HG03521 (cell line): ENCODE measurements at regions not wholly inside any gene's neighbourhood (a gene's known extent, or its start where the extent isn't known, plus 50 kb on each side); places are given as distances from the start of the nearest gene placed in this dataset.
A peak's percentile ranks its signal among the peaks of the same experiment; 100 is the strongest.

Source experiments
- ATAC-seq: cut with Tn5 transposase; IDR thresholded peaks from one replicate; pipeline ENCODE4 v1.9.1; 2021; ENCODE audit warnings: mild to moderate bottlenecking, moderate library complexity; ENCODE audit not compliant: unreplicated experiment

DNA sequence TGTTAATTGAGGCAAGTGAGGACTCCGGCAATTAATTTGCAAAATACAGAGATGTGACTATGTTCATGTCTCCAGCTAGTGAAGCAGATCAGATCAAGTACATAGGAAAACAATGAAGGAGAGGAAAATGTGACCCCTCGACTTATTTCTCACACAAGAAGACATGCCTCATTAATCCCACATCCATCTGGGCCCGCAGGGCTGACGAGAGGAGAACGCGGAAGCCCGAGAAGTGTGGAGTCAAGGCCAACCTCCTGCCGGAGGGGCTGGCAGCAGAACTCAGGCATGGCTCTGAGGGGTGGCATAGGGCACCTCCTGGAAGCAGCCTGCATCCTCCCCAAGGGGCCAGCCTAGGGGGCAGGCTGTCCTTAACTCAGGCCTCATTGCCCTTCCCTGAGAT, 54.4 kb downstream of the ZNF503 start:
- no peak for ATAC-seq

DNA sequence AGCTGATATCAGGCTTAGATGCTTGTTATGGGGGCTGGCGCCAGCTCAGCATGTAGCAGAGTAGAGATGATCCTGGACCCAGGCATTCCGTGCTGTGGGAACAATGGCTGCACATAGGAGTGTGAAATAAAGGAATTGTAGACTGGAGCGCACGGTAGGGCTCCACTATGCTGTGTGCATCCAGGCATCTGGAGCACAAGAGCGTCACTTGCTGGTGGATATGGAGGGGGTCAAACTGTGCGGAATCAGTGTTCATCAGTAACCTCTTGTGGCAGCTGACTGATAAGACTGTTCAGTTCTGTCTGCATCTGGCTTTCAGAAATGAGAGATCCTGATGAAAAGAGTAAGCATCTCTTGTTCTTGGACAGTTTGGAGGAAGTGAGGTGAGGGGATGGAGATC, 55.8 kb downstream of the ZNF503 start:
- no peak for ATAC-seq

DNA sequence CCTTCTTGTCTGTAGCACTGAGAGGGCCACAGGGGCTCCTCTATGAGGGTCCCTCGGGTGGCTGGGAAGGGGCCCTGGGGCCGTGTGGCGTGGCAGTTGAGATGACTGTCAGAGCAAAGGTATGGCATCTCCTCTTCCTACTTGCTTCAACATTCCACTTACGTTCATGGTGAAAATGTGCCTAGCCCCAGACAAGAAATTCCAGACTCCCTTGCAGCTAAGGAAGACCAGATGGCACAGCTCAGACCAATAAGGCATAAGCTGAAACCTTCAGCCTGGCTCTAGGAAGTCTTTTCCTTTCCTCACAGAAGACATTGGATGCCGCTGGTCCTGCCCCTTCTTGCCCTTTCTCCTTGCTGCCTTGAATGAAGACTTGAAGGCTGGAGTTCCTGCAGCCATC, 57.4 kb downstream of the ZNF503 start:
- no peak for ATAC-seq

DNA sequence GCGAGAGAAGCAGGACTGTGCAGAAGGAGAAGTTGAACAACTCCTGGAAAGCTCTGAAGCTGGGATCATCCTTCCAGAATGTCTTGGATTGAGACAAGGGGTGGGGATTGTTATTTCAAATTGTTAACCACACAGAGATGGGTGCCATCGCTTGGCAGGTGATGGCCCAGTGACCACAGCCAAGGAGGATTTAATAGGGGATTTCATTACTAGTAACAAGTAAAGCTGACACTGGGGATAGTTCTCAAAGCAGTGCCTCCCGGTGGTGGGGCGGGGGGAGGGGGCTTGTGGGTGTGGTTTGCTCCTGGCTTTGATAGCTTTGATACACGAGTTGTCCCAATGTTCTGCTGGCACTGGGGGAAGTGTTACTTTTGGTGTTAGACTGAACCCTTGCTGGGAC, 59.2 kb downstream of the ZNF503 start:
- no peak for ATAC-seq

DNA sequence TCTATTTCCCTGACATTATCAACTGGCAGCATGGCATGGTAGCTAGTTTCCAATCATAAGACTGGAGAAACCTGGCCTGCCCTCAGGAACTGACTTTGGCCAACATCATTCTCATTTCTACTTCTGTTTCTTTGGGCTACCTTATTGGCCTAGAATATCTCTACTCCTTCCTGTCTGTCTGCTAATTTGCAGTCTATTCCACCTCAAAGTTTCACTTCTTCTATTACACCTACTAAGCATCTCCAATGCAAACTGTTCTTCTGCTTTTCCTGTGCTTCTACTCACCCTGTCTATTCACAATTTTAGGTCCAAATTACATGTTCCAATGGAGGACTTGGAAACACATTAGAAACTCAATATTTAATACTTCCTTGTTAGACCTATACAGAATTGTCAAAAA, 65.6 kb downstream of the ZNF503 start:
- ATAC-seq: peak; percentile 99

DNA sequence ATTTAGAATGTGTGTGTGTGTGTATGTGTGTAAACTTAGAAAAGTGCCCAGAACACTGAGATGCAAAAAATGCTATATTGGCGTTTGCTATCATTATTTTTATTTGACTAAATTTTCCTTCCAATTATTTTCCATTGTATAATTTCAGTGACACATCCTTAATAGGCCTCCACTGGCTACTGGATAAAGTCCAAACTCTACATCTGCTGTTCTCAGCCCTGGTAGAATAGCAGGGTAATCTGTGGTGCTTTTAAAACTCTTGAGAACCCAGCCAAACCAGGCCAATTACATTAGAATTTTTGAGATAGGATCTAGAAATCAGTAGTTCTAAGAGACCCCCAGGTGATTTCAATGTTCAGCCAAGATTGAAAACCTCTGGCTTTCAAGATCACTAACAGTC, 66.4 kb downstream of the ZNF503 start:
- no peak for ATAC-seq

DNA sequence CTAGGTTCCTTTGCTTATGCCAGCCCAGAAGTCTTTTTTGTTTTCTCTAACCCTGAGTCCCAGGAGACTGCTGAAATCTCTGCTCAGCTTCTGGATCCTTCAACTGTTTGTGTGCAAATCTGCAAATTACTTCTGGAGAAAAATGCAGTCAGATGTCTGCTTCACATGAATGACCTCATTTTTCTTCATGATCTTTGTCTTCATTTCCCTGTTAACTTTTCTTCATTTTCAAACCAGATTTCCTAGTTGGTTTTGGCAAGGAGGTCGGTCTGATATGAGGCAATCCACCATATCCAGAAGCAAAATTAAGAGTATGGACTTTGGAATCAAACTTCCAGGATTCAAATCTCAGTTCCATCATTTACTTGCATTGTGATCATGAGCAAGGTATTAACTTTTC, 66.8 kb downstream of the ZNF503 start:
- ATAC-seq: no peak

DNA sequence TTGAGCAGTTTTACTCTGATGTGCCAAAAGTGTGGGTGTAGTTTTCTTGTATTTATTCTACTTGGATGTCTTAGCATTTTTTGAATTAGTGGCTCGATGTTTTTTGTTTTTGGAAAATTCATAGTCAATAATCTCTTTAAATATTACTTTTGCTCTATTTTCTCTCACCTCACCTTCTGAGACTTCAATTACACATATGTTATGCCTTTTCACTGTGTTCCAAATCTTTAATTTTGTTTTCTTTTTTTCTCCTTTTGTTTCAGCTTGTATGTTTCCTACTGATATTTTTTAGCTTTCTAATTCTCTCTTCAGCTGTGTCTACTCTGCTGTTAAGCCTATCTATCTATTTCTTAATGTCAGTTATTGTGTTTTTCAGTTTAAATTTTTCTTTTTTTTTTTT, 69.5 kb downstream of the ZNF503 start:
- ATAC-seq: no peak

DNA sequence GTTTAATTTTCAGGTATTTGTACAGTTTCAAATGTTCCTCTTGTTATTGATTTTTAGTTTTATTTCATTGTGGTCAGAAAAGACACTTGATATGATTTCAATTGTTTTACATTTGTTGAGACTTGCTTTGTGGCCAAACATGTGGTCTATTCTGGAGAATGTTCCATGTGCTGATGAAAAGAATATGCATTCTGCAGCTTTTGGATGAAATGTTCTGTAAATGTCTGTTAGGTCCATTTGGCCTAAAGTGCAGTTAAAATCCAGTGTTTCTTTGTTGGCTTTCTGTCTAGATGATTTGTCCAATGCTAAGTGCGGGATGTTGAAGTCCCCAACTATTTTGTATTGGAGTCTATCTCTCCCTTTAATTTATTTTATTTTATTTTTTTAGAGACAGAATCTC, 70.5 kb downstream of the ZNF503 start:
- no peak for ATAC-seq

DNA sequence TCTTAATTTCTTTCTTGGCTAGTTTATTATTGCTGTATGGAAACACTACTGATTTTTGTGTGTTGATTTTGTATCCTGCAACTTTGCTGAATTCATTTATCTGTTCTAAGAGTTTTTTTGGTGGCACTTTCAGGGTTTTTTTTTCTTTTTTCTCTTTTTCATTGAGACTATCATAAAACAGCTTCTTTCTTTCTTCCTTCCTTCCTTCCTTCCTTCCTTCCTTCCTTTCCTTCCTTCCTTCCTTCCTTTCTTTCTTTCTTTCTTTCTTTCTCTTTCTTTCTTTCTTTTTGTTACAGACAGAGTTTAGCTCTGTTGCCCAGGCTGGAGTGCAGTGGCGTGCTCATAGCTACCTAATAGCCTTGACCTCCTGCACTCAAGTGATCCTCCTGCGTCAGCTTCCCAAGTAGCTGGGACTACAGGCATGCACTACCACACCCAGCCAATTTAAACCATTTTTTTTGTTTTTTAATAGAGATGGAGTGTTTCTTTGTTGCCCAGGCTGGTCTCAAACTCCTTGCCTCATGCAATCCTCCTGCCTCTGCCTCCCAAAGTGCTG, 72.3 kb downstream of the ZNF503 start:
- no peak for ATAC-seq

DNA sequence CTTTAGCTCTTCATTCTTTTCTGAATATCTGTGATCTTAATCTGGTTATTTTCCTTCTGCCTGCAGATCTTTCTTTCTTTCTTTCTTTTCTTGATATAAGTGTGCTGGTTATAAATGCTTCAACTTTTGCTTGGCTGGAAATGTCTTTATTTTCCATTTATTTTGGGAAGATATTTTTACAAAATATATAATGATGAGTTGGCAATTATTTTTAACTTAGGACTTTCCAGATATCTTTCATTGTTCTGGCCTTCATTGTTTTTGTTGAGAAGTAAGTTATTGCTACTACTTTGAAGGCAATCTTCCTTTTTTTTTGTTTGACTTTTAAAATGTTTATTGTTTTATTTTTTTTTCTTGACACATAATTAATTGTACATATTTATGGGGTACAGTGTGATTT, 75.3 kb downstream of the ZNF503 start:
- no peak for ATAC-seq

DNA sequence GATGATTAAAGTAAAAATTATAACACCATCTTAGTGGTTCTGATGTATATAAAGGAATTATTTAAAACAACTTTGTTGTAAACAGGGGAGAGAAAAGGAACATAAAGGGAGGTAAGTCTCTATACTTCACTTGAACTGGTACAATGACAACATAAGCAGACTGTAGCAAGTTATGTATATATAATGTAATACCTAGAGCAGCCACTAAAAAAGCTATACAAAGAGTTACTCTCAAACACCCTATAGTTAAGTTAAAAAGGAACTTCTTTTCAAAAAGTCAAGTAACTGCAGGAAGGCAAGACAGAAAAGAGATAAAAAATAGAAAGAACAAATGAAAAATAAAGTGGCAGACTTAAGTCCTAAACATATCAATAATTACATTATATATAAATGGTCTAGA, 82.3 kb downstream of the ZNF503 start:
- no peak for ATAC-seq

DNA sequence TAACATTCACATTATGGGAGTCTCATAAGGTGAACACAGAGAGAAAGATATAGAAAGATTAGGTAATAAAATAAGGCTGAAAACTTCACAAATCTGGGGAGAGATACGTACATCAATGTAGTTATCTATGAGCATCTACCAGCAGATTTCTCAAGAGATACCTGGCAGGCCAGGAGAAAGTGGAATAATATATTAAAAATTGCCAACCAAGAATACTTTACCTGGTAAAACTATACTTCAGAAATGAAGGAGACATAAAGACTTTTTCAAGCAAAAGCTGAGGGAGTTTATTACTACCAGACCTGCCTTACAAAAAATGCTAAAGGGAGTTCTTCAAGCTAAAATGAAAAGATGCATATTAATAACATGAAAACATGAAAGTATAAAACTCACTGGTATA, 78.8 kb upstream of the COMTD1 start:
- no peak for ATAC-seq

DNA sequence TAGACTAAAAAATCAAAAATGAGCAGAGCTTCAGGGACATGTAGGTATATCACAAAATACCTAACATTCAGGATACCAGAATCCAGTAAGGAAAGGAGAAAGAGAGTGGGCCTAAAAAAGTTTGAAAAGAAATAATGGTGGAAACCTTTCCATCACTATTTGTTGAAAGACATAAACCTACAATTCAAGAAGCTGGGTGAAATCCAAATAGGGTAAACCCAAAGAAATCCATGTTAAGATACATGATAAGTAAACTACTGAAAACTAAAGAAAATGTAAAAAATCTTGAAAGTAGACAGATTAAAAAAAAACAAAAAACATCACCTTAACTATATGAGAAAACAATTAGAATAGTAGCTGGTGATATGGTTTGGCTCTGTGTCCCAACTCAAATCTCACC, 76.7 kb upstream of the COMTD1 start:
- ATAC-seq: no peak

DNA sequence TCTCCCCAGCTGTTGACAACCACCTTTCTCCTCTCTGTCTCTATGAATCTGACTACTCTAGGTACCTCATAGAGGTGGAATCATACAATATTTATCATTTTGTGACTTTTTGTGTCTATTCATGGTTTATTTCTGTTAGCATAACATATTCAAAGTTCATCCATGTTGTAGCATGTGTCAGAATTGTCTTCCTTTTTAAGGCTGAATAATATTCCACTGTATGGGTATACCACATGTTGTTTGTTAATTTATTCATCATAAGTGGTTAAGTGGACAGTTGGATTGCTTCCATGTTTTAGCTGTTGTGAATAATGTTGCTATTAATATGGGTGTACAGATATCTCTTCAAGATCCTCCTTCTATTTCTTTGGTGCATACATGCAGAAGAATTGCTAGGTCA, 69.9 kb upstream of the COMTD1 start:
- no peak for ATAC-seq

DNA sequence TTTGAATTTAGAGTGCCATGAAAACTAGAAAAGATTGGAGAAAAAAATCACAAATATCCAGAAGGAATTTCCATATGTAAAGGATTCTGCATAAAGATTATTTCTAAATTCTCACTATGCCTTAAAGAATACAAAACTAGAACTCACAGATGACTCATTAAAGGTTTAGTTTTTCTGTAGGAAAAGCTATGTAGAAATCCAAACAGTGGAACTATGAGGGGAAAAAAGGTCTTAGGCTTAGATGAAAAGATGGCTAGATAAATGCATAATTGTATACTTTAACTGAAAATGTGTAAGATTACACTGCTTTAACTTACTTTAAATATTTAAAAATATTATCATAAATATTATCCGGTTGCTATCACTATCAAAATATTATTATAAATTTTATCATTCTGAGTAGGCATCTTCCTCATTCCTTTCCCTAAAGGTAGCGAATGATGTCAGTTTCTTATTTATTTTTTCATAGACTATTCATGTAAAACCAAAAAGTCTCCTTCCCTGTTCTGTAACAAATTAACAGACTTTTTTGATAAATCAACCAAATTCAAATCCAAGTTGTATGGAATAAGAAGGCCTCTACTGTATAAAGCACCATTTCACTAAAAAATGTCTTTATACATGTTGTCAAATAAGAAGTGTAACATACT, 69.1 kb upstream of the COMTD1 start:
- no peak for ATAC-seq

DNA sequence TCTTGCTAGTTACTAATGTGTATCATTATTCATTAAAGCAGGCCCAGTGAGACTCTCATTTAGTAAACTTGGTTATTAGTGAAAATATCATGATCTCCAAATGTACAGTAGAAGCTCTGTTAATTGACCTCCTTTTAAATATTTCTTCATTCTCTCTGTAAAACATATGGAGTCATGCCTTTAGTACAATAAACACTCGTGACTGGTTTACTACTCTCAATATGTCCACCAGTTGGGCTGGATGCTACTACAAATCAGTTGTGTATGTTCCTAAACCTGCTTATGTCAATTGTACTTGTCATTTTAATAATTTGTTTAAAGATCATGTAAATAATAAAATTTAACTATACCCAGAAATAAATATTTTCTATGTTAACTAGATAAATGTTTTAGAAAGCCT, 68.6 kb upstream of the COMTD1 start:
- ATAC-seq: no peak

DNA sequence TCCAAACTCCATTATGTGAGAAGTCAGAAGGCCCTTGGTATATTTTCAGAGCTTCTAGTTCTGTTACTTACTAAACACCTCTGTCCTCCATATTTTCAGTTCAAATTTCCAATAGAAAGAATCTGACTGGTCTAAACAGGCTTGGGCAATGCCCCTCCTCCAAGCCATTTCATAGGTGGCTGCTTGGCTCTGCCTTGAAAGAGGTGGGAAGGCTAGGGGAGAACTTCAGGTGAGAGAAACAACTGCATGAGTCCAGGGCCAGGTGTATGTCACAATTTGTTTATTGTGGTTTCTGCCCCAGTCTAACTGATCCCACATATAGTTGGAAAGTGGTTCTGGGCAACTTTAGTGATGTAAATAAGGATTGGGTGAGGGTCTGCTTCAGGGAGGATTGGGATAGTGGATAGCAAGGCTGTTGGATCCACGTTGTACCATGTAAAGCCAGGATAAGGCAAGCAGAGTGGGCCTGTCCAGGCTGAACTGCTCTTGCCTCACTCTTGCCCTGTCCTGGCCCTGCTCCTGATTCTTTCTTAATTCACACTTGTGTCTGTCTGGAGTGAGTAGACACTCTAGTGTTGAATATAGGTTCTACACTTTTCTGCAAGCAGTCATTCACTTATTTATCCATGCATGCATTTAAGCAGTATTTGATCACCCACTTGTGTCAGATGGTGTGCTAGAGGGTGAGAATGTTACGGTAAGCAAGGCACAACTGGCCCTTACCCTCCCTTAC, 67.5 kb upstream of the COMTD1 start:
- no peak for ATAC-seq

DNA sequence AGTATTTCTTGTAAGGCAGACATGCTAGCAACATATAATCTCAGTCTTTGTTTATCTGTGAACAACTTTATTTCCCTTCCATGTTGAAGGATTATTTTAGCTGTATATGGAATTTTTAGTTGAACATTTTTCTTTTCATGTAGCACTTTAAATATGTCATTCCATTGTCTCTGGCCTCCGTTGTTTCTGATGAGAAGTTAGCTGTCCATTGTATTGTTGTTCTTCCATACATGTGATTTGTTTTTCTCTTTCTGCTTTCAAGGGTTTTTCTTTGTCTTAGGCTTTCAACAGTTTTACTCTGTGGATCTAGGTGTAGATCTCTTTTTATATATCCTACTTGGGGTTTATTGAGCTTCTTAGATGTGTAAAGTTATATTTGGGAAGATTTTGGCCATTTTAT, 66.3 kb upstream of the COMTD1 start:
- no peak for ATAC-seq

DNA sequence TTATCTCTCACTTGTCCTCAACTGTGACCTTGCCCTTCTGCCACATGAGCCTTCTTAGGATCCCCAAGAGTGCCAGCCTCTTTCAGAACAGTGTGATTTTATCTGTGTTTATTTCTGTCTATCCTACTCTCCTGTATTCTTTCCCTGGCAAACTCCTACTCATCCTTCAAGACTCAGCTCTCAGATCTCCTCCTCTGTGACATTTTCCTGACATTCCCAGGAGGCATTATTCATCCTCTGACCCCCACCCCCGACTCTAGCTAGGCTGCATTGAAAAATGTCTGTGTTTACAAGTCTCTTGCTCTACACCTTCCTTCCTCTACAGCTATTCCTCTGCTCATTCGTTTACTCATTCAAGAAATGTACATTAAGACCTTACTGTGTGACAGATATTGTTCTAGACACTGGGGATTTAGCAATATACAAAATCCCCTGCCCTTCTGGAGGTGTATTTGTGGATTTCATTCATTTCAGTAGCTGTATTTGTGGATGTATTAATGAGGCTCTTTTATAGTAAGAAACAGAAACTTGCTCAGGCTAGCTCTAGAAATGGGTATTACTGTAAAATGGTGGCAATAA, 61.4 kb upstream of the COMTD1 start:
- no peak for ATAC-seq

DNA sequence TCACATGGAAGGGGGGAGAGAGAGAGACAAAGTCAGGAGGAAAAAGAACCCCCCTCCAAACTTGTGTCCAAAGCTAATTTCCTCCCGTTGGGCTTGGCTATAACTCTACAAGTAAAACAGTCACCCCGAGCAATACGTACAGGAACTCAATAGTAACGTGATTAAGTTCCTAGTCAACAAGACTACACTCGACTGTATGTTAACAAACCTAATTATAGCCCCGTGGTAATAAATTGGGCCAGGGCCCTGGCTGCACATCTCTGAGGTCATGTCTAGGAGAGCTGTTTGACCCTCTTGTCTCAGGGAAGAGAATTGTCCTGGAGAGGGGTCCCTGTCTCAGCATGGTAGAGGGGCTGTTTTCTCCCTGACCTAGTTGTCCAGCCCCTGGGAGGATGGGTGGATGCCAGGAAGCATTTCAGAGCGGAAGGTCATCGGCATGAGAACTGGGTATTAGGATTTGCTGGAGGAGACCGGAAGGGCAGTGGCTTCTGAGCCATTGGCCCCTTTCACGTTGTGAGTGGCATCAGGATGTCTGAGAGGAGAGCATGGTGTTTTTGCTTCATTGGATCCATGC, 60.2 kb upstream of the COMTD1 start:
- ATAC-seq: no peak
